ENCODE measurements at regions not wholly inside any gene's neighbourhood (a gene's known extent, or its start where the extent isn't known, plus 50 kb on each side); places are given as distances from the start of the nearest gene placed in this dataset.

- Histone ChIP-seq H3K79me2 (ENCODE audit: control insufficient read depth in 1 of 2, insufficient read depth in 2 of 2, low read length in 2 of 2) (no peaks in the 10 kb centered on the region), H2BK5ac (ENCODE audit: low read depth, low read length) (no peak overlapping the region), H4K20me1 (replicated peaks in 1 of 2; ENCODE audit: control insufficient read depth in 1 of 2, insufficient read depth in 2 of 2, low read length in 2 of 2) (no peaks in the 10 kb centered on the region), H4K8ac (ENCODE audit: extremely low read depth, insufficient read depth, low read length) (no peak overlapping the region), H3K18ac (ENCODE audit: extremely low read depth, low read length) (0 out of 2 replicates have a peak overlapping the region, but pooled peaks have one; percentile 13), H2BK12ac (ENCODE audit: low read depth, low read length) (no peak overlapping the region), H3K27ac (ENCODE audit: low read depth, low read length) (no peak overlapping the region), H3K79me1 (ENCODE audit: low read depth, low read length) (no peaks in the 10 kb centered on the region), H3K9ac (replicated peaks in 1 of 4; ENCODE audit: extremely low read depth in 1 of 4, low read depth in 3 of 4, low read length in 3 of 4) (no peak overlapping the region), H2AK5ac (ENCODE audit: low read depth, low read length) (no peak overlapping the region), H2BK15ac (ENCODE audit: low read length) (no peak overlapping the region; the same call in 1 of the 2 replicates), H3K14ac (ENCODE audit: insufficient read length) (no peak overlapping the region), H3K4me1 (replicated peaks in 1 of 4; ENCODE audit: control insufficient read depth in 3 of 4, insufficient read depth in 4 of 4, low read length in 3 of 4) (peaks cover 4 to 18% (median 8%) of the 10 kb centered on the region in 4 experiments; a peak in 5 of 7 replicates), H2AFZ (ENCODE audit: low read length) (no peak overlapping the region), H3K27me3 (replicated peaks in 1 of 4; ENCODE audit: control insufficient read depth in 3 of 4, extremely low read depth in 1 of 4, insufficient read depth in 3 of 4, low read length in 3 of 4) (no peaks in the 10 kb centered on the region), H3K4me2 (ENCODE audit: insufficient read depth in 1 of 2, low read depth in 2 of 2, low read length in 2 of 2) (no peak overlapping the region), H3K56ac (replicated peaks; ENCODE audit: insufficient read length, low read depth, low read length) (no peak overlapping the region), H2BK120ac (replicated peaks; ENCODE audit: low read depth, low read length) (peak overlapping the region; percentile 19), H3K23ac (ENCODE audit: insufficient read length) (no peak overlapping the region), H2BK20ac (ENCODE audit: low read length) (no peak overlapping the region), H3K36me3 (ENCODE audit: control insufficient read depth in 2 of 4, insufficient read depth in 4 of 4, low read length in 3 of 4) (no peaks in the 10 kb centered on the region), H3K9me3 (ENCODE audit: insufficient read depth in 2 of 2, low read depth in 1 of 2, low read length in 1 of 2) (no peaks in the 10 kb centered on the region), H3K23me2 (ENCODE audit: low read depth, low read length) (no peaks in the 10 kb centered on the region), H3K4me3 (ENCODE audit: extremely low read depth in 1 of 4, insufficient read depth in 2 of 4, low read depth in 3 of 4, low read length in 4 of 4) (no peak overlapping the region), H4K5ac (ENCODE audit: insufficient read length, low read depth, low read length) (no peak overlapping the region), H3K4ac (replicated peaks; ENCODE audit: insufficient read length, low read depth, low read length) (no peak overlapping the region), H4K91ac (replicated peaks; ENCODE audit: insufficient read length, low read length) (no peak overlapping the region)
- ChIA-PET CTCF (ENCODE audit: partially characterized antibody) (interaction anchor here (1.3 kb wide), 1 partner anchor 33 kb away, joined by 3 read pairs; no protein-coding TSS in a partner anchor), POLR2A (ENCODE audit: partially characterized antibody) (no interaction called here)
- DNase-seq (ENCODE audit: low read depth in 1 of 2, low spot score in 2 of 2), result peak in 1 of 2 experiments; percentile 23
- 93% methylated on average over 3 of the region's 3 CpGs; no CpG with 5 or more reads in 1 of the 2 experiments for WGBS, 2 experiments (ENCODE audit: extremely low coverage in 1 of 2, insufficient coverage in 1 of 2, insufficient read length in 1 of 2, insufficient replicate concordance in 2 of 2, low coverage in 1 of 2, low lambda C conversion rate in 2 of 2, missing lambda C conversion rate in 1 of 2)
- FAIRE-seq, result no peak
- TF ChIP-seq USF2 (IDR thresholded peaks at IDR 0.05; ENCODE audit: low read length) (no peak), RBBP5 (IDR thresholded peaks at IDR 0.05; ENCODE audit: borderline replicate concordance, low read depth, low read length) (no peak), GTF2F1 (IDR thresholded peaks at IDR 0.05; ENCODE audit: borderline replicate concordance, low read depth, low read length) (no peak)
Measured at GRCh38 chr2:234671716-234672115, 174.8 kb upstream of the ARL4C start.
